Activated CD4-positive, alpha-beta T cell treated with anti-CD3 and anti-CD28 coated beads, Interleukin-10, Interleukin-2, amounts not matched to agents 100 ng/mL and 50 ng/mL, durations not matched to agents 16 hours and 8 hours (primary cell): ENCODE measurements at regions not wholly inside any gene's neighbourhood (a gene's known extent, or its start where the extent isn't known, plus 50 kb on each side); places are given as distances from the start of the nearest gene placed in this dataset.

ENCODE experiments used
- DNase-seq: peaks from one replicate; pipeline ENCODE4 v3.0.0-alpha.2; 2020

DNA sequence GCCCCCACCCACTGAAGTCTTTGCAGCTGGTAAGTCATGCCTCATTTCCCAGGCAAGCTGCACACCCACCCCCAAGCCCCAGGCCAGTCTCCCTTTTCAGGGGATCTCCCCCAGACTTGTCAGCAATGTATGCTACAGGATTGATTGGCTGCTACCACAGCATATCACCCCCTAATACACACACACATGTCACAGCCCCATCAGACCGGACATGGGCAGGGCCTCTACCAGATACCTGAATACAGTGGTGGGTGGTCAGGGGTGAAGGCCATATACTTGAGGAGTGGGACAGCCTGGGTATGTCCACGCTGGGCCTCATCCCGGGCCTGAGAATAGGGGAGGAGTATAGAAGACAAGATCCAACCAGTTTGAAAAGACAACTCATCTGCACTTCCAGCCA lies 63.4 kb upstream of the ARAP3 start:
- DNase-seq, result no peak

DNA sequence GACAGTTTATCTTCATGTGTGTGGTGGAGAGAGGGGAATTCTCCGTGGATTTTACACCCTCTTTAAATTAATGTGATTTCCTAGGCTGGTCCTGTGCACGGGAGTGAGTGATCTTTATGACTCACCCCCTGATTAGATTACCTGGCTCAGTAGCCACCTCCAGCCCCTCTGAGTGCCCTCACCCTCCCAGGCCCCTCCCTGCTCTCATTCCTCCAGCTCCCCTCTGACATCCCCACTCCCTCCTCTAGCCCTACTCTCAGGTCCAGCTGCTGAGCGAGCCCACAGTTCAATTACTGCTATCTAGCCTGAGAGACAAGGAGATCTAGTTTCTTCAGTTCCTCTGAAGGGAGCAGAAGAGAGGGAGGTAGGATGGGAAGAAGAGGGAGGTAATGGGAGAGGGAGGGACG lies 61.8 kb upstream of the ARAP3 start:
- DNase-seq, result no peak

DNA sequence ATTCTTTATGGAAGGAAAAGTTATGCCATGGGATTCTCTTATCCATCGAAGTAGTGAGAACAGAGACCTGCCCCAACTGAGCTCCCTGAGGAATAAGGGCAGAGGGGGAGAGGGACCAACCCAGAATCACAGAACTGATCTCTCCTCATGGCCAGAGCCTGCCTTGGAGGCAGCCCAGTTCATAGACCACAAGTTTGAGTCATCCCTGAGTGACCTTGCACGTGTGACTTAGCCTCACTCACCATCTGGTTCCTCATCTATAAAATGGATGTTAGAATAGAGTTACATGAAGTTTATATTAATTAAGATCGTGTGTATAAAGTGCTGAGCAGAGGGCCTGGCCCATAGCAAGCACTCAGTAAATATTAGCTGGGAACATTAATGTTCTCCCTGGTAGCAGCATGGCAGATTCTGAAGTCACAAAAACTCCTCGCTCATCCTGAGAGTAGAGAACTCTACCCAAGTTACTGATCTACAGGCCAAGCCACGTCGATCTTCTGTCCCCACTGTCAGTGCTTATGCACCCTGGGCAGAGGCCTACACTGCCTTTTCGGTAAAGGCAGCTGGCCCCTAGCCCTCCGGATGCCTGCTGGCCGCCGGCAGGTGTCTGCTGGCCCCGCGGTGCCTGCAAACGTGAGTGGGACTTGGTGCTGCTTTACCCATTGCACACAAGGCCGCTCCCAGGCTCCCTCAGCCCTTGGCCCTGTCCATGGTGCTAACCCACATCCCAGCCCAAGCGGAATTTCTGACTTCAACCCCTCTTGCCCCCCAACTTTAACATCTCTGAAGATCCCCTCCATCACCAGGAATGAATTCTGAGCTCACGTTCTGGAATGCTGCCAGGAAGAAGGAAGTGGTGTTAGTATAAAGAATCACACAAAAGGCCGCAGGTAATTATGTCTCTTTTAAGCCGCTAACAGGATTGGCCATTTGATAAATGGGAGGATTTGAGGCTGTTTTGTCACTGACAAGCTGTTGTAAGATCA lies 61.1 kb upstream of the ARAP3 start:
- DNase-seq, result no peak

DNA sequence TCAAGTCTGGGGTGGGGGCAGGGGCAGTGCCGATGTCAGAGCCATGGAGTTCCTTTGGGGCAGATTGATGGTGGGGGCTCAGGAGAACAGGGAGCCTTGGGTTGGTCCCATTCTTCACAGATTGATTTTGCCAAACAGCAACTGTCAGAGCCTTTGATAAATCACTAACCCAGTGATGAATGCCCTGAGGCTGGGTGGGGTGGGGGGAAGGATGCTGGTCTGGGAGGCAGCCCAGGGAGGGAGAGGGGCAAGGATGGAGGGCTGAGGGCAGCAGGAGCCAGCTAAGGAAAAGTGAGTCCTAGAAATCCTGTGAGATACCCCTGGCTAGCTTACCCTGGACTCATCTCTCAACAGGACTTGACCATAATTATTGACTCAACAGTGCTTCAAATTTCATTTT lies 60.1 kb upstream of the ARAP3 start:
- DNase-seq, result no peak

DNA sequence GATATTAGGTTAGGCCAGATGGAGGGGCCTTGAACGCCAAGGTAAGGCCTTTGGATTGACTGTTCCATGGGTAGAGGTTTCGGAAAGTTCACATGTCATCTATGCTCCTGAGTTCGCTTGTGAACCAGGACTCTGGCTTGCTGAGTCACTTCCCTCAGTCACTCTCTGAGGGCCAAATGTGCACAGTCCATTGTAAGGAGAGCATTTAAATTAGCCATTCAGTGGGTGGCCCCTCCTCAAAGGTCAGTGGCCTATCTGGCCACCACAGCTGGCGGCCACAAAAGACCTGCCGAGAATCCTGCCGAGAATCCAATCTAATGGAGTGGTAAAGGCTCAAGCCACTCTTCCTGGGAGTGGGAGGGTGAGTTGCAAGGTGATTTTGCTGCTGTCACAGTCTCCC lies 58.9 kb upstream of the ARAP3 start:
- DNase-seq, result no peak

DNA sequence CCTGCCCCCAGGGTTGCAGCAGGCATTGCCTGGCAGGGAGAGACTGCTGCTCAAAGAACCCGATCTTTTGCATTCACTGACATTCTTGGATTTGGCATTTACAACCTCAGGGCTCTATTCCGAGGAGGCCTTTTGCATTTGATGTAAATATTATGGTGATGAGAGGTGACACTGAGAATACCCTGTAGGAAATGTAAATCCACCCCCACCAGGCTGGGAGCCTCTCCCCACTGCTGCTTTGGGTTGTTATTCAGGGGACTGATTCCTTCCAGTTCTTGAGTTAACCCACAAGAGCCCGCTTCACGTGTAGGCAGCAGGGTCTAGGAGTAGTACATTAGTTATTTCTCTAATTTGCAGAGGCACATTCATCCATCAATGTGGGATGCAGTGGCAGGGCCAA lies 55.5 kb upstream of the ARAP3 start:
- DNase-seq, result no peak

DNA sequence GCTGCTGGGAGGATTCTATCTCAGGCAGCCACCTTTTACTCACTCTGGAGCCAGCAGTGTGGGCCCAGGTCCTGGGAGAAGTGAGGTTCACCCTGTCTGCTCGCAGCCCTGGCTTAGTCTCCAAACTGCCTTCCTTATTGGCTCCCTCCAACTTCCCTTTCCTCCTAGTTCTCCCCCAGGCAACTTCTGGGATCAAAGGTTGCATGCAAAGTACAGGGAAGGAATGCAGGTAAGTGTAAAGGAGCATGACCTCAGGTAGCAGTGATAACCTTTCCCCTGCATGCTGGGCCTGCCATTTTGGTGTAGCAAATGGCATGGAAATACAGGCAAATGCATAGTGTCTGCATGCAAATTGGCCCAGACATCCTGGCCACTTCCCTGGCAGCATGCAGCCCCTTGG lies 53.8 kb upstream of the ARAP3 start:
- no peak for DNase-seq

DNA sequence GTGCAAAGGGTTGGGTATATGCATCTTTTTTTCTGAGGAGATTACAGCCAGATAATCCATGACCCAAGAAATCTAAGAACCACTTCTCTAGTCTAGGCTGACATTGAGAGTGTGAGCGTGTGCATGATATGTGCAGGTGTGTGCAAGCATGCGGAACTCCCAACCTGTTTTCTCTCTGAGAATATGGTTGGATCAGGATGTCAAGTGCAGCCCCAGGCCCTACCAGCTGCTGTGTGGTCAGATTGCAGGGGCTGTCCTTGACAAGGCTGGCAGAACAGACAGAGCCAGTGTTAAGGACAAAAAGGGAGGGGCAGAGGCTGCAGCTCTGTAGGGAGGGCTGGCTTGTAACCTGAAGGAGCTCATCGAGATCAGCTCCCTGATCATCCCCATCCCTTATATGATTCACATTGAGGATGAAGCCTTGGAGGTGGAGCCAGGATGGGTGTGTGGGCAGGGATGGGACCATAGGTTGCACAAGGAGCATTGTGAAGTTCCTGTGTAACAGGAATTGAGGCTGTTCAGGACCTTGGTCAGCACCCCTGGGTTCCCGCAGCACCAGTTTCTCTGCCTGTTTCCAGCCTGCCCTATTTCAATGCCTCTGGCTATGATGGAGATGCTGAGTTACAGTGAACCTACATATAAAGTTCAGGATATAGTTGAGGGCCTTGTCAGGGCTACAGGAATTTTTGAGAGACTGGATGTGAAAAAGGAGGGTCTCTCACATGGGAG lies 52.6 kb upstream of the ARAP3 start:
- peak; percentile 23 for DNase-seq

DNA sequence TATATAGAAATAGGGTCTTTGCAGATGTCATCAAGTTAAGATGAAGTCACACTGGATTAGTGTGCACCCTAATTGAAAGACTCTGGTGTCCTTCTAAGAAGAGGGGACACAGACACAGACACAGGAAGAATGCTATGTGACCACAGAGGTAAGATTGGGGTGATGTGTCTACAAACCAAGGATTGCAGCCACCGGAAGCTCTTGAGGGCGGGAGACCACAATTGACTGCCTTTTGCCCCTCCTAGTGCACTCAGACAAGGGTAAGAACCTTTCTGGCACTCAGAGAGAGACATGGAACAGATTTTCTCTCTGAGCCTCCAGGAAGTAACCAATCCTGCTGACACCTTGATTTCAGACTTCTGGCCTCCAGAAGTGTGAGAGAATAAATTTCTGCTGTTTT lies 51.2 kb upstream of the ARAP3 start:
- DNase-seq, result no peak

DNA sequence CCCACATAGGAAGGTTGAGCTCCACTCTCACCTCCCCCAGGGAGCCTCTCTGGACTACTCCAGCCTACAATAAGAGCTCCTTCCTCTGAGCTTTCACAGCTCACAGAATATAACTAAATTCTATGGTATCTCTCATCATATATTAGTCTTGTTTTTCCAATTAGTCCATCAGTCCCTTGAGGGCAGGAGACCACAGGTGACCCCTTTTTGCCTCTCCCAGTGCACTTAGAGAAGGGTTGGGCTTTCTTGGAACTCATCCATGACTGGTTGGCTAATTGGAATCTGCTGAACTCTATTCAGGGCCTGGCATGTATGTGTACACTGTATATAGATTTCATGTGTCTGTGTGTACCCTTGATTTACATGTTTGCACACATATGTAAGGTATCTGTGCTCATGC lies 50.4 kb upstream of the ARAP3 start:
- DNase-seq, result no peak
